A204.1 (cell line): ENCODE measurements at regions not wholly inside any gene's neighbourhood (a gene's known extent, or its start where the extent isn't known, plus 50 kb on each side); places are given as distances from the start of the nearest gene placed in this dataset.
"Not testable (repeated sequence)": the region's sequence is repeated elsewhere in the genome, so short reads cannot be mapped to it uniquely, and the experiment has no call there.

Source experiments
- FAIRE-seq: peaks from 2 replicates; lab custom pipeline; 2012; peaks lifted over from hg19 to GRCh38; lab: Jason Lieb, UNC

- no peak for FAIRE-seq
Measured at GRCh38 chr15:96827981-96828380, 497.5 kb downstream of the NR2F2 start.

- no peak for FAIRE-seq
Measured at GRCh38 chr15:96837241-96837970, 506.9 kb downstream of the NR2F2 start.

- FAIRE-seq, result no peak
Measured at GRCh38 chr15:96838081-96838480, 507.6 kb downstream of the NR2F2 start.

- no peak for FAIRE-seq
Measured at GRCh38 chr15:96849271-96849900, 518.9 kb downstream of the NR2F2 start.

GRCh38 chr15:96851613-96852012 lies 521.1 kb downstream of the NR2F2 start:
- FAIRE-seq, result no peak

GRCh38 chr15:96858694-96859093 lies 528.2 kb downstream of the NR2F2 start:
- FAIRE-seq, result no peak

- no peak for FAIRE-seq
Measured at GRCh38 chr15:96860741-96861140, 530.2 kb downstream of the NR2F2 start.

- no peak for FAIRE-seq
Measured at GRCh38 chr15:96867992-96868391, 537.5 kb downstream of the NR2F2 start.

GRCh38 chr15:96869122-96869521 lies 538.6 kb downstream of the NR2F2 start:
- no peak for FAIRE-seq

- FAIRE-seq, result no peak
Measured at GRCh38 chr15:96869790-96870189, 539.3 kb downstream of the NR2F2 start.

- FAIRE-seq, result no peak
Measured at GRCh38 chr15:96870580-96870979, 540.1 kb downstream of the NR2F2 start.

GRCh38 chr15:96877442-96877841 lies 546.9 kb downstream of the NR2F2 start:
- not testable (repeated sequence) for FAIRE-seq

GRCh38 chr15:96878129-96878528 lies 547.6 kb downstream of the NR2F2 start:
- FAIRE-seq, result no peak

GRCh38 chr15:96882121-96882772 lies 551.7 kb downstream of the NR2F2 start:
- FAIRE-seq, result no peak

GRCh38 chr15:96887730-96888129 lies 557.2 kb downstream of the NR2F2 start:
- FAIRE-seq, result no peak

- no peak for FAIRE-seq
Measured at GRCh38 chr15:96888764-96889163, 558.3 kb downstream of the NR2F2 start.

- FAIRE-seq, result peak; percentile 16
Measured at GRCh38 chr15:96889734-96890480, 559.4 kb downstream of the NR2F2 start.

GRCh38 chr15:96891046-96891445 lies 560.5 kb downstream of the NR2F2 start:
- no peak for FAIRE-seq

GRCh38 chr15:96893159-96893906 lies 562.8 kb downstream of the NR2F2 start:
- FAIRE-seq, result no peak

- no peak for FAIRE-seq
Measured at GRCh38 chr15:96894659-96895058, 564.2 kb downstream of the NR2F2 start.

GRCh38 chr15:96896766-96897165 lies 566.3 kb downstream of the NR2F2 start:
- no peak for FAIRE-seq

- no peak for FAIRE-seq
Measured at GRCh38 chr15:96914081-96914480, 583.6 kb downstream of the NR2F2 start.
